Activated CD4-positive, alpha-beta T cell treated with anti-CD3 and anti-CD28 coated beads, Interleukin-2, amount 10 ng/mL, durations not matched to agents 24 days and 14 days (primary cell): ENCODE measurements at regions not wholly inside any gene's neighbourhood (a gene's known extent, or its start where the extent isn't known, plus 50 kb on each side); places are given as distances from the start of the nearest gene placed in this dataset.

Experiments used
- DNase-seq: peaks from one replicate; pipeline ENCODE4 v3.0.0; 2022
- H3K27ac Mint-ChIP-seq: one replicate; pipeline ENCODE4 v1.8.0; 2022; ENCODE audit warnings: mild to moderate bottlenecking, mixed read lengths
- H3K27me3 Mint-ChIP-seq: one replicate; pipeline ENCODE4 v1.8.0; 2022; ENCODE audit warnings: mixed read lengths
- H3K36me3 Mint-ChIP-seq: one replicate; pipeline ENCODE4 v1.8.0; 2022; ENCODE audit warnings: low read depth, mild to moderate bottlenecking, mixed read lengths
- H3K4me1 Mint-ChIP-seq: one replicate; pipeline ENCODE4 v1.8.0; 2021; ENCODE audit warnings: mixed read lengths
- H3K4me3 Mint-ChIP-seq: one replicate; pipeline ENCODE4 v1.8.0; 2022; ENCODE audit warnings: mild to moderate bottlenecking, moderate library complexity, mixed read lengths
- H3K9me3 Mint-ChIP-seq: one replicate; pipeline ENCODE4 v1.8.0; 2021; ENCODE audit warnings: mixed read lengths
- intact Hi-C: fragments of 100-400 bp; cut with micrococcal nuclease; formaldehyde crosslinking; loops from one replicate; pipeline ENCODE4 v1.15.1; 2023

DNA sequence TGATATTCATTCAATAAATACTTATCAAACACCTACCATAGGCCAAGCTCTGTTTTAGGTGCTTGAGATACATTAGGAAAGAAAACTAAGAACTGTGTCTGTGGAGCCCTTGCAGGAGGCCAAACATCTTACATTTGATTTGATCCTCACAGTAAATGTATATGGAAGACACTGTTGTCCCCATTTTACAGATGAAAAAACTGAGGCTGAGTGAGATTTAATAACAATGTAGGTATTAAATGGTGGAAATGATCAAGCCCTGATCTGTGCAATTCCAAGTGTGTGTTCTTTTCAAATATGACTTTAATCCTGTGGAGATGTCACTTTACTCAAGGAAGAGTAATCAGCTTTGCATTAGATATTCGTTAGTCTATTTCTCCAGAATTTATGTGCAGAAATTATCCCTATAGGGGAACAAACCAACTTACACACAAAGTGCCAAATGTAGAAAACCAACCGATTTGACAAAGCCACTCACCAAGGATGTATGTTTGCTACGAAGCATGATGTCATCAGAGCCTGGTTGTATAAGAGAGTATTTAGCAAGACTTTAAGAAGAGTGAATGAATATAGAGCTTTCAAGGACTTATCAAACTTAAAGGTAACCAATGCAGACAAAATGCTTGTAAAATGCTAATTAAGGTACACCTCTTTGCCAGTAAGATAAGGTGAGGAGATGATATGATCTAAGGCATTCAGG, 153.9 kb upstream of the NFIB start:
- Mint-ChIP-seq H3K4me3 (no peak overlapping the region), H3K4me1 (no peaks in the 10 kb centered on the region), H3K27ac (no peak overlapping the region), H3K9me3 (no peaks in the 10 kb centered on the region), H3K27me3 (no peaks in the 10 kb centered on the region), H3K36me3 (no peaks in the 10 kb centered on the region)
- intact Hi-C loops, result loop anchor here (10.0 kb wide), 1 partner anchor 297 kb away; no protein-coding TSS in a partner anchor
- DNase-seq, result no peak

DNA sequence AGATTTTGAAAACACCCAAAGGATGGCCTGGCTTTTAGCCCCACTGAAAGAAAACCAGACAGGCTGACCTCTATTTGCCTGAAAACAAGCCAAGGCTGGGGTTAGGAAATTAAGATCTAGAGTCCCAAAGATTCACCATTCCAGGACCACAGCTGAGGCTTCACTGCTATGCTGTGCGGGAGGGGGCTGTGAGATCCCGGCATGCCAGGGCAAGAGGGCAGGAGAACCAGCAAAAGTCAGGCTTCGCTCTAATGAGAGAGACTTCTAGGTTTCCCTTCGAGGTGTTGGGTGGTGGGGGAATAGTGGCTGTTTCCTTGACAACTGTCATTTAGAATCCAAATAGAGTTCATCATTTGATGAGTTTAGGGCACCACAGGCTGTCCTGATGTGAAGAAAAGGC, 152.9 kb upstream of the NFIB start:
- Mint-ChIP-seq H3K4me1 (no peaks in the 10 kb centered on the region), H3K4me3 (no peak overlapping the region), H3K27ac (no peak overlapping the region), H3K36me3 (no peaks in the 10 kb centered on the region), H3K9me3 (no peaks in the 10 kb centered on the region), H3K27me3 (no peaks in the 10 kb centered on the region)
- intact Hi-C loops, result loop anchor here (10.0 kb wide), 1 partner anchor 298 kb away; no protein-coding TSS in a partner anchor
- DNase-seq, result no peak

DNA sequence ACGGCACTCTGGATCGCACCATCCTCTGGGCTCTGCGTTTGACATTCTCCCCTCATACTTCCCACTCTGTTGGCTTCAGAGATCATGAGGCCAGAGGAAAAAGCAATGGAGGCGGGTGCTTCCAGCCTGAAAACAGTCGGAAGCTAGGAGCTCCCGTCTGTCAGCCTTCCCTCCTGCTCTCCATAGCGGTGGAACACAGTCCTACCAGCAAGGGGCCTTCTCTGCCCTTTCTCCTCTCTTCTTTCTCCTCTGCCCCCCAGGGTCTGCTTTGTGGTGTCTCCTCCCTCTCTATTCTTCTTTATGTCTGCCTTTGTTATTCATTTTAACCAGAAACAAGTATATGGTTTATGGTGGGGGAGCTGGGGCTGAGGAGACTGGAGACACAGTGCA, 152.5 kb upstream of the NFIB start:
- intact Hi-C loops, result loop anchor here (10.0 kb wide), 1 partner anchor 298 kb away; no protein-coding TSS in a partner anchor
- H3K9me3 Mint-ChIP-seq, result no peaks in the 10 kb centered on the region

DNA sequence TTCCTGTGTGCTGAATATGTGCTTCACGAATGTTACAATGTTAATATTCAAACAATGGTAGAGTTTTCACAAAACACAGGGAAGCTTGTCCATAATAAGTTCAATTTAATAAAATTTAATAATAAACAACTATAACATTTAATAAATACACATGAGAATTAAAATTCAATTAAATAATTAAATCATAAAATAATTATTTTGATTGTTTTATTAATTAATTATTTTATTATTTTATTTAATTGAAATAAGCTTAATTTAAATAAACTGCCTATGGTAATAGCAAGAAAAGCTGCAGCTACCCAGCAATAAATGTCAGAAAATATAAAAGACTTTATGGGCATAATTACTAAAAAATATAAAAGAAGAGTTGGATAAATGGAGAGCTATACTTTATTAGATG, 149.0 kb upstream of the NFIB start:
- H3K27me3 Mint-ChIP-seq, result no peaks in the 10 kb centered on the region
- intact Hi-C loops, result loop anchor here (10.0 kb wide), 1 partner anchor 302 kb away; no protein-coding TSS in a partner anchor
- no peak overlapping the region for H3K27ac Mint-ChIP-seq
- H3K9me3 Mint-ChIP-seq, result no peaks in the 10 kb centered on the region
- no peak overlapping the region for H3K4me3 Mint-ChIP-seq
- no peaks in the 10 kb centered on the region for H3K36me3 Mint-ChIP-seq
- no peak for DNase-seq
- H3K4me1 Mint-ChIP-seq, result no peaks in the 10 kb centered on the region

More for the DNA sequence above, 152.5 kb upstream of the NFIB start:
- H3K36me3 Mint-ChIP-seq, result no peaks in the 10 kb centered on the region
- DNase-seq, result no peak
- H3K27ac Mint-ChIP-seq, result no peak overlapping the region
- H3K4me3 Mint-ChIP-seq, result no peak overlapping the region
- no peaks in the 10 kb centered on the region for H3K4me1 Mint-ChIP-seq
- H3K27me3 Mint-ChIP-seq, result no peaks in the 10 kb centered on the region

DNA sequence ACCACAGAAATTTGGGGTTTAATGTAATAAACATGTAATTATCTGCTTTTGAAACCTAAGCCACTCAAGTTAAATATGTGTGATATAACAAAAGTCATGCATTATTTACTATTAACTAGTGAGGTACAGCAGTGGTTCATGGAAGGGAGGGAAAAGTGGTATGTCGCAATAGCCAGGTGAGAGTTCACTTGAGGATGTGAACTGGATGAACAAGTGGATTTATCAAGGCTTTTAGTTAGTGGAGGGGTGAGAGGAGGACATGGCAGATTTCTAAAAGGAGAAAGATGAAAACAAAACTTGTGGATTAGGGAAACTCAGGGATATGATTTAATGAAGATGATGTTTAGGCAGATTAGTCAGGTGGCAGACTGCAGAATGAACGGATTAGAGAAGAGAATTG, 141.3 kb upstream of the NFIB start:
- Mint-ChIP-seq H3K27ac (no peak overlapping the region), H3K4me3 (no peak overlapping the region), H3K36me3 (no peaks in the 10 kb centered on the region), H3K4me1 (no peaks in the 10 kb centered on the region), H3K9me3 (no peaks in the 10 kb centered on the region), H3K27me3 (no peaks in the 10 kb centered on the region)
- DNase-seq, result no peak
- intact Hi-C loops, result no loop called here

DNA sequence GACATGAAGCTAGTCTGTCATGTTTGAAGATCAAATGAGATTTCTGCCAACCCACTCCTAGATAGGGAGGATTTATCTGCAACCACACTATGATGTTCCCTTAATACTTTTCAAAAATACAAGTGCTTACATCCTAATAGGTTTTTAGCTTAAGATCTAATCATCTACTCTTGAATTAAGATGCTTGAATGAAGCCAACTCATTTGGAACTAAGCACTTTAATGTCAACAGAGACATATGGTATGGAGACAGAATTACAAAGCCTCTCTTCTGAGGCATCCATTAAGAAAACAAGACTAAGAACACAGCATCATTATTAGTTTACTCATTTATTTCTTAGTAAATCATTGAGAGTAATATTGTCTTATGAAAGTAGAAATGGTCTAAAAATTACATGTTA, 139.3 kb upstream of the NFIB start:
- Mint-ChIP-seq H3K27ac (no peak overlapping the region), H3K4me3 (no peak overlapping the region), H3K36me3 (no peaks in the 10 kb centered on the region), H3K4me1 (no peaks in the 10 kb centered on the region), H3K27me3 (no peaks in the 10 kb centered on the region), H3K9me3 (no peaks in the 10 kb centered on the region)
- no peak for DNase-seq
- intact Hi-C loops, result no loop called here

DNA sequence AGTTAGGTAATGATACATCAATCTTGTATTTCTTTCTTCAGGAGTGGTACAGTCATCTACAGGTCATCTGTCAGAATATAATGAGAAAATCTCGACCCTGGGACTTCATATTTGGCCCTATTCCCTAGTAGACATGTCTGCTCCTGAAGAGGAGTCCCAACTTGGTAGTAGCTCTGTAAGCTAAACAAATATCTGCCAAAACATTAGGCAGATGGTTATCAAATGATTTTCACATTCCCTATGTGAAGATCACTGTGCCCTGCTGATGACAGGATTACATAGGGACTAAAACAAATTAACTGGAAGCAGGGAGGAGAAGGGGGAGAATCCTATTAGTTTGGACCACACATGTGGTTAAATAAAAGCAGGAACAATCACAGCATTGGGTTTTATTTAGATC, 138.6 kb upstream of the NFIB start:
- no peaks in the 10 kb centered on the region for H3K27me3 Mint-ChIP-seq
- intact Hi-C loops, result no loop called here
- H3K27ac Mint-ChIP-seq, result no peak overlapping the region
- no peak overlapping the region for H3K4me3 Mint-ChIP-seq
- DNase-seq, result no peak
- H3K9me3 Mint-ChIP-seq, result no peaks in the 10 kb centered on the region
- H3K4me1 Mint-ChIP-seq, result no peaks in the 10 kb centered on the region
- H3K36me3 Mint-ChIP-seq, result no peaks in the 10 kb centered on the region

DNA sequence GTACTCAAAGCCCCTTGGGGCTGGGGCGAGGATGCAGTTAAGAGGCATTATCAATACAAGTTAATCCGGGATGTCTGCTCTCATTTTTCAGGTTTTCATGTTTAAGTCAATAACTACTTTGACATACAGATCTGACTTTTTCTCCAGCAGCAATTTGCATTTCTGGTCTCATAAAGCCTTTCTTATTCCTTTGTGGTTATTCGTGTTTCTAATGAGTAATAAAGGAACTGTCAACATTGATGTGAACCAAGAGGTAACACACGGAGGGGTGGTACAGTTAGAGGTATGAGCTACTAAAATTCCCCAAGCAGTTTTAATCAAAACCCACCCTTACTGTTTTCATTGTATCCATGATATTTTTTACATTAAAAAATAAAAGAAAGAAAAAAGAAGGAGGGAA, 138.0 kb upstream of the NFIB start:
- Mint-ChIP-seq H3K4me1 (no peaks in the 10 kb centered on the region), H3K4me3 (no peak overlapping the region), H3K27me3 (no peaks in the 10 kb centered on the region), H3K27ac (no peak overlapping the region), H3K9me3 (no peaks in the 10 kb centered on the region), H3K36me3 (no peaks in the 10 kb centered on the region)
- intact Hi-C loops, result no loop called here
- no peak for DNase-seq

DNA sequence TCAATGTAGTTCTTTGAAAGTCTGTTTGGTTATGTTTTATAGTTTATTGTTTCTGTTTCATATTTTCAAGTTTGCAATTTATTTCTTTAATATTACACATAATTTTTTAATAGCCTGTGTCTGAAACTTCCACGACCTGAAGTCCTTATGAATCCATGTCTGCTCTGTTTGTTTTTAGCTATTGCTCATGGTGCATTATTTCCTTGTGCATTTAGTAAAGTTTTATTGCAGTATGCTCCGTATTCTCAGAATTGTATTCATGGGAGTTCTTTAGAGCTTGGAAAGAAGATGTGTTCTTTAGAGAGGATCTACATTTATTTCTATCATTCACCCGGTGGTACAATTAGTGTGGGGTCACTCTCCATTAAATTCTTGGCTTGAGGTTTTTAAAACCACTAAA, 133.2 kb upstream of the NFIB start:
- intact Hi-C loops, result no loop called here
- no peaks in the 10 kb centered on the region for H3K36me3 Mint-ChIP-seq
- H3K4me1 Mint-ChIP-seq, result no peaks in the 10 kb centered on the region

DNA sequence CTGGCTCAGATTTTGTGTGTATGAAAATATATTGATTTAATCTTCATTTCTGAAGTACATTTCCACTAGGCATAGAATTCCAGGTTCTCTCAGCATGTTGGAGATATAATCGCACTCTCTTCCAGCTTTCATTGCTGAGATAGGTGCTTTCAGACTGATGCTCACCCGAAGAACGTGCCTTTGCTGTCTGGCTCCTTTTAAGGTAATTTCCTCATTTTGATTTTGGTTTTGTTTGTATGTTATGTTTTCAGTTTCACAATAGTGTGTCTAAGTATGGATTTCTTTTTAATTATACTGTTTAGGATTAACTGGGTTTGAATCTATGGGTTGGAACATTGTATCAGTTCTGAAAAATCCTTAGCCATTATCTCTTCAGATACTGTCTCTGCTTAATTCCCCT, 132.0 kb upstream of the NFIB start:
- Mint-ChIP-seq H3K36me3 (no peaks in the 10 kb centered on the region), H3K27ac (no peak overlapping the region), H3K27me3 (no peaks in the 10 kb centered on the region), H3K9me3 (no peaks in the 10 kb centered on the region), H3K4me1 (no peaks in the 10 kb centered on the region), H3K4me3 (no peak overlapping the region)
- no peak for DNase-seq
- intact Hi-C loops, result no loop called here

More for the DNA sequence above, 133.2 kb upstream of the NFIB start:
- Mint-ChIP-seq H3K27ac (no peak overlapping the region), H3K4me3 (no peak overlapping the region), H3K9me3 (no peaks in the 10 kb centered on the region), H3K27me3 (no peaks in the 10 kb centered on the region)
- no peak for DNase-seq

DNA sequence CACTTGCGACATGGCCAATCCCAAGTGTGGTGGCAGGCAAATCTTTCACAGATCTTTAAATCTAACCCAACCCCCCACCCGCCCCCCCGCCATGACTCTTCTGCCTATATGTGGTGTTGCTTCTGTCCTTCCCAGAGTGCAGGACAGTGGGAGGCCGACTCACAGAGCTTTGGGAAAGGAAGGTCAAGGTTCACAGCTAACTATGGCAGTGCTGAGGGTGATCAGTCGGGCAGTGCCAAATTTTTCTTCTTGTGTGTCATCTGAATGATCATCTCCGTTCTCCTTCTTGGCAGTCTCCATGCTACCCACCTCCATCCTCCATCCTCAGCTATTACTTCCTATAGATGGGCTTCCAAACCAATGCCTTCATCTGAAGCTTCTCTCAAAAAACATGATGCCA, 129.0 kb upstream of the NFIB start:
- no peaks in the 10 kb centered on the region for H3K36me3 Mint-ChIP-seq
- no peak for DNase-seq
- H3K4me3 Mint-ChIP-seq, result no peak overlapping the region
- intact Hi-C loops, result no loop called here
- no peak overlapping the region for H3K27ac Mint-ChIP-seq
- H3K27me3 Mint-ChIP-seq, result no peaks in the 10 kb centered on the region
- no peaks in the 10 kb centered on the region for H3K9me3 Mint-ChIP-seq
- no peaks in the 10 kb centered on the region for H3K4me1 Mint-ChIP-seq

DNA sequence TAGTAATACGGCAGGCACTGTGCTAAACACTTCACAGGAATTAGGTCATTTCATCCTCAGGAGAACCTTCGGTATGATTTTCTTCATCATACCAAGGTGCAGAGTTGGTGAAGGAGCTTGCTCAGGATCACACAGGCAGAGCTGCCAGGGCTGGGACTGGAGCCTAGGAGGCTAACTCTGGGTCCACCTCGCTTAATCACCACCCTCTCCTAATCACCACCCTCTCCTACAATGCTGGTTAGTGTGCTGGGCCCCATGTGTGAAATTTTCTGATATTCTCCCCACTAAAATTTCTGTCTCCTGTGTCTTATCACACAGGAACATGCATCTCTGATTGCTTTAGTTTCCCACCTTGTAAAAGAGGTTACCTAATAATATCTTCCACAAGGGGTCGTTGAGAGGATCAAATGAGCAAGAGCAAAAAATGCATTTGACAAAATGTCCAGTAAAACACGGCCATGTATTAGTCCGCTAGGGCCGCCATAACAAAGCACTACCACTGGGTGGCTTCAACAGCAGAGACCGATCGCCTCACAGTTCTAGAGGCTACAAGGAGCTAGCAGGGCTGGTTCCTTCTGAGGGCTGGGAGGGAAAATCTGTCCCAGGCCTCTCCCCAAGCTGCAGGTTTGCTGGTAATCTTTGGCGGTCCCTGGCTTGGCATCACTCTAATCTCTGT, 128.2 kb upstream of the NFIB start:
- Mint-ChIP-seq H3K27me3 (peaks cover 2% of the 10 kb centered on the region), H3K27ac (no peak overlapping the region), H3K36me3 (no peaks in the 10 kb centered on the region), H3K4me1 (no peaks in the 10 kb centered on the region), H3K4me3 (no peak overlapping the region), H3K9me3 (no peaks in the 10 kb centered on the region)
- DNase-seq, result no peak
- intact Hi-C loops, result no loop called here

DNA sequence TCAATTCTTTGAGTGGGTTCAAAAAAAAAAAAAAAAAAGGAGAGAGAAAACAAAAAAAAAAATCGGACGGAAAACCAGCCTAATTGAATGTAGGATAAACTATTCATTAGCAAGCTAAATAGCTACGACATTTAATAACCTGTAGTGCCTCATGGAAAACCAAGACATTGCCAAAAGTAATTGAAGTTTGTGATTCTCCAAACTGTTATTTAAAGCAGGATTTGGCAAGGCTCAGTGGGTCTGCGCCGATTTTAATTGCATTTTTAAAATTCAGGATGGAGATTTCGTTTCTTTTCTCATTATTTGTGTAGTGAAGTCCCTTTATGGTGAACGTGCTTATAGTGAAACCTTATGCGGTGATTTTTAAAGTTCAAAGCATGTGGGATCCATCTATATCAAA, 127.2 kb upstream of the NFIB start:
- Mint-ChIP-seq H3K4me1 (no peaks in the 10 kb centered on the region), H3K27ac (no peak overlapping the region), H3K9me3 (no peaks in the 10 kb centered on the region), H3K27me3 (peaks cover 2% of the 10 kb centered on the region), H3K4me3 (no peak overlapping the region), H3K36me3 (no peaks in the 10 kb centered on the region)
- intact Hi-C loops, result no loop called here
- DNase-seq, result no peak

DNA sequence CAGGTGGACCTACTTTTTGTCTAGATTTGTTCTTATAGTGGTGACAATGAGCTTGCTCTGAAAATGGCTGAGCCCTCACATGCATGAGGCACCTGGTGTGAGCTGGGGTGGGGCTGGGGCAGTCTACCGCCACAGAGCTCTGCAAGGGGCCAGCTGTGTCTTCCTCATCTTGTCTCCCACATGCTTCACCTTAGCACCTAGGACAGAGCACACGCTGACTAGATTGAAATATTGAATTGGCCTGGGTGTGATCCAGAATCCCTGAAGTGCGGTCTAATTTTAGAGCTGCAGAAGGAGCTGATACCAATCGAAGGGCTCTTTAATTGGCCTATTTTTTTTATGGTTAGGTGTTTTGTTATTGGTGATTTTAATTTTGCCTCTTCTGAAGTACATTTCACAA, 126.1 kb upstream of the NFIB start:
- no peaks in the 10 kb centered on the region for H3K36me3 Mint-ChIP-seq
- H3K27ac Mint-ChIP-seq, result no peak overlapping the region
- DNase-seq, result no peak
- no peak overlapping the region for H3K4me3 Mint-ChIP-seq
- intact Hi-C loops, result no loop called here
- H3K27me3 Mint-ChIP-seq, result peaks cover 3% of the 10 kb centered on the region
- H3K4me1 Mint-ChIP-seq, result no peaks in the 10 kb centered on the region
- H3K9me3 Mint-ChIP-seq, result no peaks in the 10 kb centered on the region

DNA sequence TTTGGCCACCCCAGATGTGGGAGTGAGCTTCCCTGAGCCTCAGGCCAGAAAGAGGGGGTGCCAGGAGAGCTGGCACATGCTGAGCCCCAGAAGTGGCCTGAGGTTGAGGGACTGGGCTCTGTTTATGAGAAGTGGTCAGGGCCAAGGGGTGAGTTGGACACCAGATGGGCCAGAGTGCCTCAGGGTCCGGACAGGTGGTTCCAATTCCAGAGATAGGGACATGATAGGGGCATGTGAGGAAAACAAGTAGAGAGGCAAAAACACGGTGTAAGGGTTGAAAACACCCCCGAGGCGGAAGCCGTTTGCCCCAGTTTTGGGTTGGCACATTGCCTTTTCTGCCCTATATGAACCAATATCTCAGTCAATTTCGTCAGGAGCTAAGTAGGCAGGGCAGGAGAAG, 125.6 kb upstream of the NFIB start:
- Mint-ChIP-seq H3K27ac (no peak overlapping the region), H3K4me1 (no peaks in the 10 kb centered on the region), H3K4me3 (no peak overlapping the region), H3K9me3 (no peaks in the 10 kb centered on the region), H3K36me3 (no peaks in the 10 kb centered on the region), H3K27me3 (peaks cover 5% of the 10 kb centered on the region)
- intact Hi-C loops, result no loop called here
- no peak for DNase-seq
